ENCODE measurements at regions not wholly inside any gene's neighbourhood (a gene's known extent, or its start where the extent isn't known, plus 50 kb on each side); places are given as distances from the start of the nearest gene placed in this dataset.

GRCh38 chr1:63255153-63255552 lies 67.2 kb upstream of the FOXD3 start:
- TF ChIP-seq CTCF (IDR thresholded peaks at IDR 0.05; ENCODE audit: low read length) (no peak), EZH2phosphoT487 (IDR thresholded peaks at IDR 0.05; ENCODE audit: low read length) (no peak), EZH2 (optimal IDR thresholded peaks at IDR 0.05; ENCODE audit: low read depth, low read length) (no peak)
- no peak overlapping the region for H3K4me3 ChIP-seq (ENCODE audit: low read length)
- H3K79me2 ChIP-seq (ENCODE audit: low read length) = no peaks in the 10 kb centered on the region
- H3K9me2 ChIP-seq (replicated peaks; ENCODE audit: insufficient read depth, low read length) = no peaks in the 10 kb centered on the region
- no peak overlapping the region for H2AFZ ChIP-seq (ENCODE audit: low read length)
- no peak overlapping the region for H3K9ac ChIP-seq (ENCODE audit: low read length)
- H3K9me3 ChIP-seq (replicated peaks; ENCODE audit: insufficient read depth, low read length) = no peaks in the 10 kb centered on the region
- no peak for DNase-seq
- no peaks in the 10 kb centered on the region for H3F3A ChIP-seq (ENCODE audit: insufficient read depth, low read length)
- H4K20me1 ChIP-seq (ENCODE audit: insufficient read depth, low read length) = no peaks in the 10 kb centered on the region
- no peaks in the 10 kb centered on the region for H3K4me1 ChIP-seq (ENCODE audit: low read length)
- no peaks in the 10 kb centered on the region for H3K27me3 ChIP-seq (replicated peaks; ENCODE audit: insufficient read depth, low read length)
- H3K36me3 ChIP-seq (replicated peaks; ENCODE audit: insufficient read depth, low read length) = no peaks in the 10 kb centered on the region
- no peak overlapping the region for H3K4me2 ChIP-seq (ENCODE audit: low read depth, low read length)
- H3K27ac ChIP-seq (ENCODE audit: low read length) = no peak overlapping the region

- no peak for DNase-seq
- Histone ChIP-seq H4K20me1 (ENCODE audit: insufficient read depth, low read length) (no peaks in the 10 kb centered on the region), H3K27ac (ENCODE audit: low read length) (no peak overlapping the region), H3K36me3 (replicated peaks; ENCODE audit: insufficient read depth, low read length) (no peaks in the 10 kb centered on the region), H3K4me1 (ENCODE audit: low read length) (no peaks in the 10 kb centered on the region), H3K9me2 (replicated peaks; ENCODE audit: insufficient read depth, low read length) (no peaks in the 10 kb centered on the region), H3F3A (ENCODE audit: insufficient read depth, low read length) (no peaks in the 10 kb centered on the region), H3K9me3 (replicated peaks; ENCODE audit: insufficient read depth, low read length) (no peaks in the 10 kb centered on the region), H2AFZ (ENCODE audit: low read length) (no peak overlapping the region), H3K27me3 (replicated peaks; ENCODE audit: insufficient read depth, low read length) (no peaks in the 10 kb centered on the region), H3K4me2 (ENCODE audit: low read depth, low read length) (no peak overlapping the region), H3K79me2 (ENCODE audit: low read length) (no peaks in the 10 kb centered on the region), H3K9ac (ENCODE audit: low read length) (no peak overlapping the region), H3K4me3 (ENCODE audit: low read length) (no peak overlapping the region)
- TF ChIP-seq CTCF (IDR thresholded peaks at IDR 0.05; ENCODE audit: low read length) = no peak
- no peak for TF ChIP-seq EZH2phosphoT487 (IDR thresholded peaks at IDR 0.05; ENCODE audit: low read length)
- TF ChIP-seq EZH2 (optimal IDR thresholded peaks at IDR 0.05; ENCODE audit: low read depth, low read length) = no peak
Measured at GRCh38 chr1:63261736-63262458, 60.5 kb upstream of the FOXD3 start.

- no peak for DNase-seq
- Histone ChIP-seq H3K36me3 (replicated peaks; ENCODE audit: insufficient read depth, low read length) (no peaks in the 10 kb centered on the region), H3K4me2 (ENCODE audit: low read depth, low read length) (no peak overlapping the region), H3K9me2 (replicated peaks; ENCODE audit: insufficient read depth, low read length) (no peaks in the 10 kb centered on the region), H3K4me1 (ENCODE audit: low read length) (no peaks in the 10 kb centered on the region), H2AFZ (ENCODE audit: low read length) (no peak overlapping the region), H3K79me2 (ENCODE audit: low read length) (no peaks in the 10 kb centered on the region), H3K27ac (ENCODE audit: low read length) (no peak overlapping the region), H3K27me3 (replicated peaks; ENCODE audit: insufficient read depth, low read length) (no peaks in the 10 kb centered on the region), H4K20me1 (ENCODE audit: insufficient read depth, low read length) (no peaks in the 10 kb centered on the region), H3F3A (ENCODE audit: insufficient read depth, low read length) (no peaks in the 10 kb centered on the region), H3K9ac (ENCODE audit: low read length) (no peak overlapping the region), H3K9me3 (replicated peaks; ENCODE audit: insufficient read depth, low read length) (no peaks in the 10 kb centered on the region), H3K4me3 (ENCODE audit: low read length) (no peak overlapping the region)
- no peak for TF ChIP-seq EZH2phosphoT487 (IDR thresholded peaks at IDR 0.05; ENCODE audit: low read length)
Measured at GRCh38 chr1:63262459-63262770, 60.0 kb upstream of the FOXD3 start.

GRCh38 chr1:63264161-63264560 lies 58.2 kb upstream of the FOXD3 start:
- no peak for DNase-seq
- H3K27ac ChIP-seq (ENCODE audit: low read length) = no peak overlapping the region
- no peaks in the 10 kb centered on the region for H3K4me1 ChIP-seq (ENCODE audit: low read length)
- H2AFZ ChIP-seq (ENCODE audit: low read length) = no peak overlapping the region
- H3K79me2 ChIP-seq (ENCODE audit: low read length) = no peaks in the 10 kb centered on the region
- no peak overlapping the region for H3K4me3 ChIP-seq (ENCODE audit: low read length)
- H3F3A ChIP-seq (ENCODE audit: insufficient read depth, low read length) = no peaks in the 10 kb centered on the region
- H3K4me2 ChIP-seq (ENCODE audit: low read depth, low read length) = no peak overlapping the region
- no peaks in the 10 kb centered on the region for H3K9me3 ChIP-seq (replicated peaks; ENCODE audit: insufficient read depth, low read length)
- no peaks in the 10 kb centered on the region for H3K36me3 ChIP-seq (replicated peaks; ENCODE audit: insufficient read depth, low read length)
- H3K9ac ChIP-seq (ENCODE audit: low read length) = no peak overlapping the region
- H3K9me2 ChIP-seq (replicated peaks; ENCODE audit: insufficient read depth, low read length) = no peaks in the 10 kb centered on the region
- H4K20me1 ChIP-seq (ENCODE audit: insufficient read depth, low read length) = no peaks in the 10 kb centered on the region
- TF ChIP-seq EZH2 (optimal IDR thresholded peaks at IDR 0.05; ENCODE audit: low read depth, low read length) = no peak
- no peak for TF ChIP-seq CTCF (IDR thresholded peaks at IDR 0.05; ENCODE audit: low read length)
- TF ChIP-seq EZH2phosphoT487 (IDR thresholded peaks at IDR 0.05; ENCODE audit: low read length) = no peak
- no peaks in the 10 kb centered on the region for H3K27me3 ChIP-seq (replicated peaks; ENCODE audit: insufficient read depth, low read length)
